IMR-90 (cell line): ENCODE measurements at regions not wholly inside any gene's neighbourhood (a gene's known extent, or its start where the extent isn't known, plus 50 kb on each side); places are given as distances from the start of the nearest gene placed in this dataset.

Source experiments
- ATAC-seq: fragments of 200-7000 bp; cut with Tn5 transposase; 2 replicates; pipeline ENCODE4 v1.9.1; 2020; ENCODE audit warnings: low read depth, mild to moderate bottlenecking, moderate library complexity
- BruUV-seq: library from RNA; stranded (reverse); fragments of 400-500 nt; replicated peaks from 2 replicates; lab custom pipeline; 2021; lab: Mats Ljungman, UMichigan
- CTCF ChIA-PET: fragments of 300-600 bp; formaldehyde crosslinking; extraction: SDS; loops from one replicate; lab custom pipeline; 2021; ENCODE audit warnings: antibody characterized with exemption; lab: Yijun Ruan, JAX
- POLR2A ChIA-PET: fragments of 300-600 bp; sonication (Branson Sonifier 250); formaldehyde crosslinking; loops from one replicate; lab custom pipeline; 2022; ENCODE audit warnings: antibody characterized with exemption; ENCODE audit not compliant: unreplicated experiment; lab: Charles Lee
- DNase-seq: peaks from one replicate; pipeline ENCODE4 v3.0.0; 2013
- H2AFZ ChIP-seq: replicated peaks from 2 replicates; pipeline ENCODE3; 2013; ENCODE audit warnings: low read length, mild to moderate bottlenecking; ENCODE audit not compliant: poor library complexity
- H2AK5ac ChIP-seq: 2 replicates; pipeline ENCODE4 v1.6.1; 2013; ENCODE audit warnings: low read depth, low read length, inconsistent platforms
- H2AK9ac ChIP-seq: replicated peaks from 2 replicates; pipeline ENCODE3; 2013; ENCODE audit warnings: mild to moderate bottlenecking, low read depth, low read length, moderate library complexity; ENCODE audit not compliant: poor library complexity
- H2BK120ac ChIP-seq: 2 replicates; pipeline ENCODE4 v1.6.1; 2013; ENCODE audit warnings: low read depth, low read length, inconsistent platforms
- H2BK15ac ChIP-seq: 3 replicates; pipeline ENCODE4 v1.6.1; 2013; ENCODE audit warnings: low read depth, low read length, inconsistent platforms
- H2BK20ac ChIP-seq: 2 replicates; pipeline ENCODE4 v1.6.1; 2013; ENCODE audit warnings: low read depth, mild to moderate bottlenecking, inconsistent platforms, low read length, moderate library complexity
- H2BK5ac ChIP-seq: 2 replicates; pipeline ENCODE4 v1.6.1; 2013; ENCODE audit warnings: mild to moderate bottlenecking, low read depth, low read length, inconsistent platforms; ENCODE audit not compliant: poor library complexity, severe bottlenecking
- H3K14ac ChIP-seq: replicated peaks from 2 replicates; pipeline ENCODE4 v1.6.1; 2013; ENCODE audit warnings: low read depth, low read length, inconsistent platforms
- H3K18ac ChIP-seq: 2 replicates; pipeline ENCODE4 v1.6.1; 2013; ENCODE audit warnings: low read depth, low read length, control low read depth
- H3K23ac ChIP-seq: 2 replicates; pipeline ENCODE4 v1.6.1; 2013; ENCODE audit warnings: low read depth, low read length, inconsistent platforms
- H3K27ac ChIP-seq: 2 replicates; pipeline ENCODE4 v1.5.1; 2013; ENCODE audit warnings: mild to moderate bottlenecking, control low read depth, low read length; ENCODE audit not compliant: insufficient read depth
- H3K27me3 ChIP-seq: 2 replicates; pipeline ENCODE4 v1.6.1; 2013; ENCODE audit warnings: low read length; ENCODE audit not compliant: control insufficient read depth, insufficient read depth
- H3K36me3 ChIP-seq: 2 replicates; pipeline ENCODE4 v1.6.1; 2013; ENCODE audit warnings: low read length, mixed read lengths; ENCODE audit not compliant: control insufficient read depth, insufficient read depth
- H3K4ac ChIP-seq: 2 replicates; pipeline ENCODE4 v1.6.1; 2013; ENCODE audit warnings: low read depth, low read length, inconsistent platforms
- H3K4me1 ChIP-seq: 2 replicates; pipeline ENCODE4 v1.6.1; 2013; ENCODE audit warnings: low read length, mixed read lengths; ENCODE audit not compliant: control insufficient read depth, insufficient read depth
- H3K4me2 ChIP-seq: 2 replicates; pipeline ENCODE4 v1.6.1; 2013; ENCODE audit warnings: low read depth, mild to moderate bottlenecking, control low read depth, low read length, moderate library complexity
- H3K4me3 ChIP-seq: 2 replicates; pipeline ENCODE4 v1.5.1; 2013; ENCODE audit warnings: low read depth, mild to moderate bottlenecking, control low read depth, low read length, moderate library complexity; ENCODE audit not compliant: insufficient read depth
- H3K56ac ChIP-seq: 2 replicates; pipeline ENCODE4 v1.6.1; 2013; ENCODE audit warnings: low read length, inconsistent platforms; ENCODE audit not compliant: insufficient read depth; ENCODE audit errors: extremely low read depth
- H3K79me1 ChIP-seq, 2 experiments: 2 replicates each; pipeline ENCODE4 v1.6.1; 2013; ENCODE audit warnings: low read length in 2 of 2, inconsistent platforms in 1 of 2, low read depth in 1 of 2
- H3K9ac ChIP-seq: 2 replicates; pipeline ENCODE4 v1.6.1; 2013; ENCODE audit warnings: low read depth, low read length, control low read depth
- H3K9me1 ChIP-seq: 2 replicates; pipeline ENCODE4 v1.6.1; 2013; ENCODE audit warnings: low read length, inconsistent platforms; ENCODE audit not compliant: insufficient read depth
- H3K9me3 ChIP-seq: 2 replicates; pipeline ENCODE4 v1.6.1; 2013; ENCODE audit warnings: low read length; ENCODE audit not compliant: control insufficient read depth, insufficient read depth
- H4K20me1 ChIP-seq: 2 replicates; pipeline ENCODE4 v1.6.1; 2013; ENCODE audit warnings: low read length, inconsistent platforms; ENCODE audit not compliant: insufficient read depth
- H4K5ac ChIP-seq: 2 replicates; pipeline ENCODE4 v1.6.1; 2013; ENCODE audit warnings: mild to moderate bottlenecking, low read depth, low read length, control low read depth
- H4K8ac ChIP-seq, 2 experiments: 2 replicates each; pipeline ENCODE4 v1.6.1; 2013; ENCODE audit warnings: low read depth in 2 of 2, low read length in 2 of 2, control low read depth in 1 of 2, inconsistent platforms in 1 of 2
- H4K91ac ChIP-seq: 2 replicates; pipeline ENCODE4 v1.6.1; 2013; ENCODE audit warnings: low read depth, low read length, inconsistent platforms; ENCODE audit not compliant: insufficient read depth
- BHLHE40 ChIP-seq: fragments of 150-350 bp; IDR thresholded peaks from 2 replicates; pipeline ENCODE4 v1.6.1; 2016; ENCODE audit warnings: mild to moderate bottlenecking, low read depth, low read length
- CEBPB ChIP-seq: IDR thresholded peaks from 2 replicates; pipeline ENCODE4 v1.6.1; 2012; ENCODE audit warnings: low read depth, low read length, improper control_type of control experiment
- CHD1 ChIP-seq: IDR thresholded peaks from 2 replicates; pipeline ENCODE4 v1.6.1; 2012; ENCODE audit warnings: low read depth, low read length, improper control_type of control experiment
- WGBS, 2 experiments: methylation state at CpG; one replicate each; pipeline versions ENCODE4 v1.1.5 to v1.1.7; 2013; ENCODE audit warnings: missing lambda C conversion rate in 2 of 2; ENCODE audit not compliant: insufficient read length in 1 of 2; ENCODE audit errors: extremely low coverage in 2 of 2; 5-methylcytosine and 5-hydroxymethylcytosine counted together
- dilution Hi-C: fragments of 300-500 bp; cut with HindIII; formaldehyde crosslinking; loops from one replicate; pipeline ENCODE4 v1.14.3; 2018; ENCODE audit warnings: low sequenced_read_pairs; ENCODE audit not compliant: unreplicated experiment
- in situ Hi-C: fragments of 300-500 bp; cut with MboI; formaldehyde crosslinking; loops from 3 replicates; pipeline ENCODE4 v1.14.3; 2019; ENCODE audit warnings: low sequenced_read_pairs, inconsistent platforms, mixed read lengths
- intact Hi-C: fragments of 100-400 bp; cut with micrococcal nuclease; formaldehyde crosslinking; loops from 2 replicates; pipeline ENCODE4 v1.10.0; 2022

GRCh38 chr3:159672728-159673688, 315.6 kb upstream of the IL12A start:
- Histone ChIP-seq H2BK5ac (no peak overlapping the region), H2AK9ac (no peak overlapping the region), H3K79me1 (no peaks in the 10 kb centered on the region), H3K9ac (no peak overlapping the region), H3K9me1 (no peaks in the 10 kb centered on the region), H2BK20ac (no peak overlapping the region), H3K27me3 (no peaks in the 10 kb centered on the region), H4K91ac (no peak overlapping the region), H4K8ac (no peak overlapping the region), H3K4me1 (peaks cover 5% of the 10 kb centered on the region), H3K4ac (no peak overlapping the region), H4K5ac (no peak overlapping the region), H2AK5ac (no peak overlapping the region), H3K56ac (no peak overlapping the region), H2AFZ (no peak overlapping the region), H4K20me1 (no peaks in the 10 kb centered on the region), H3K27ac (no peak overlapping the region), H3K4me3 (no peak overlapping the region), H3K18ac (no peak overlapping the region), H2BK120ac (no peak overlapping the region), H3K36me3 (no peaks in the 10 kb centered on the region), H3K4me2 (no peak overlapping the region), H3K9me3 (no peaks in the 10 kb centered on the region), H3K14ac (no peak overlapping the region), H3K23ac (no peak overlapping the region), H2BK15ac (no peak overlapping the region)
- intact Hi-C loops, result no loop called here
- POLR2A ChIA-PET, result no interaction called here
- CTCF ChIA-PET, result no interaction called here
- no peak for TF ChIP-seq CHD1
- TF ChIP-seq CEBPB, result no peak
- TF ChIP-seq BHLHE40, result no peak
- in situ Hi-C loops, result no loop called here
- dilution Hi-C loops, result no loop called here
- ATAC-seq (no peak), DNase-seq (no peak)
- no CpG with 5 or more reads among the region's 5 CpGs for WGBS, 2 experiments
- no TSS peak for BruUV-seq
